Caco-2 (cell line): ENCODE measurements at regions not wholly inside any gene's neighbourhood (a gene's known extent, or its start where the extent isn't known, plus 50 kb on each side); places are given as distances from the start of the nearest gene placed in this dataset.

Experiments used
- BruUV-seq: library from RNA; stranded (reverse); fragments of 400-500 nt; replicated peaks from 2 replicates; lab custom pipeline; 2021; lab: Mats Ljungman, UMichigan
- CTCF ChIA-PET: fragments of 300-600 bp; sonication (Branson Sonifier 250); formaldehyde crosslinking; loops from one replicate; lab custom pipeline; 2022; ENCODE audit warnings: antibody characterized with exemption; lab: Charles Lee
- POLR2A ChIA-PET: fragments of 300-600 bp; sonication (Branson Sonifier 250); formaldehyde crosslinking; loops from one replicate; lab custom pipeline; 2022; ENCODE audit warnings: antibody characterized with exemption; lab: Charles Lee
- DNase-seq, 2 experiments: peaks; one replicate each; pipeline versions ENCODE4 v3.0.0 to v3.0.0-alpha.2; 2020 to 2022
- H3K27me3 ChIP-seq: replicated peaks from 2 replicates; pipeline ENCODE4 v1.6.0; 2011; ENCODE audit warnings: low read length; ENCODE audit not compliant: control insufficient read depth, insufficient read depth
- H3K36me3 ChIP-seq: 2 replicates; pipeline ENCODE4 v1.5.1; 2011; ENCODE audit warnings: low read length; ENCODE audit not compliant: control insufficient read depth, insufficient read depth
- H3K4me1 ChIP-seq: fragments of 250-450 bp; sonication (Bioruptor Pico); 2 replicates; pipeline ENCODE4 v1.5.1; 2020; ENCODE audit warnings: mild to moderate bottlenecking
- H3K4me3 ChIP-seq: 2 replicates; pipeline ENCODE4 v1.5.1; 2011; ENCODE audit warnings: low read depth, mild to moderate bottlenecking, control low read depth, low read length
- H3K9me3 ChIP-seq: fragments of 250-450 bp; sonication (Bioruptor Pico); 2 replicates; pipeline ENCODE4 v1.5.1; 2020; ENCODE audit warnings: mild to moderate bottlenecking, moderate library complexity
- H3K27ac Mint-ChIP-seq: one replicate; pipeline ENCODE4 v1.8.0; 2022; ENCODE audit warnings: mixed read lengths; ENCODE audit not compliant: unreplicated experiment
- H3K27me3 Mint-ChIP-seq: one replicate; pipeline ENCODE4 v1.8.0; 2022; ENCODE audit warnings: mixed read lengths; ENCODE audit not compliant: insufficient read depth, unreplicated experiment
- H3K36me3 Mint-ChIP-seq: one replicate; pipeline ENCODE4 v1.8.0; 2022; ENCODE audit warnings: mild to moderate bottlenecking, mixed read lengths; ENCODE audit not compliant: insufficient read depth, unreplicated experiment
- H3K4me1 Mint-ChIP-seq: one replicate; pipeline ENCODE4 v1.8.0; 2022; ENCODE audit warnings: low read depth, mixed read lengths; ENCODE audit not compliant: unreplicated experiment
- H3K4me3 Mint-ChIP-seq: one replicate; pipeline ENCODE4 v1.8.0; 2022; ENCODE audit warnings: mild to moderate bottlenecking, moderate library complexity, mixed read lengths; ENCODE audit not compliant: unreplicated experiment
- H3K9me3 Mint-ChIP-seq: one replicate; pipeline ENCODE4 v1.8.0; 2022; ENCODE audit warnings: mixed read lengths; ENCODE audit not compliant: unreplicated experiment
- intact Hi-C: fragments of 100-400 bp; cut with micrococcal nuclease; formaldehyde crosslinking; loops from one replicate; pipeline ENCODE4 v1.10.0; 2022; ENCODE audit not compliant: unreplicated experiment
- TF ChIP-seq, protein P1 (sequence below), 2 experiments: fragments of 200-600 bp in 1 of 2; IDR thresholded peaks; 1 replicate in 1 of 2; 2 replicates in 1 of 2; pipeline versions ENCODE4 v1.5.1 to v1.8.0; 2011 to 2022; ENCODE audit warnings: antibody characterized with exemption in 1 of 2, control low read depth in 1 of 2, inconsistent platforms in 1 of 2, low read depth in 1 of 2, low read length in 1 of 2, mild to moderate bottlenecking in 1 of 2, moderate library complexity in 1 of 2; ENCODE audit not compliant: insufficient read depth in 1 of 2, severe bottlenecking in 1 of 2, unreplicated experiment in 1 of 2

DNA sequence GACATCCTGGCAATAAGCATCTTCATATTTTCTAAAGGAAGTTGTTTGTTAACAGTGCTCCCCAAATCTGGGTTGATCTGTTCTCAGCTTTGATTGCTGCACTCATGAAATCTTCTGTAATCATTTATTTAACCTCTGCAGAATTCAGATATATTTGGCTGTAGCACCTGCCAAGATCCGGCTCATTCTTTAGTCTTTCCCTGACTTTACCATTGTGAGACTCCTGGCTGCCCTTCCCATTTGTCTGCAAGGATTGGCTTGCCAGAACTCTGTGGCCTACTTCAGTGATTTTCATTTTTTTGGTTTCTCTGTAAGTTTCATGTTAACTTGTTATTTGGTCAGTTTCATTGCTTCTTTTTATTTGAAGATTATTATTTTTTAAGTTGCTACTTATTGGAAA is 191.2 kb upstream of the PLXNC1 start:
- Mint-ChIP-seq H3K27me3 (no peaks in the 10 kb centered on the region), H3K27ac (no peak overlapping the region), H3K36me3 (no peaks in the 10 kb centered on the region), H3K4me3 (no peak overlapping the region), H3K4me1 (no peaks in the 10 kb centered on the region), H3K9me3 (no peaks in the 10 kb centered on the region)
- BruUV-seq: no TSS peak
- no peaks in the 10 kb centered on the region for H3K4me1 ChIP-seq
- intact Hi-C loops: no loop called here
- H3K27me3 ChIP-seq: no peaks in the 10 kb centered on the region
- H3K36me3 ChIP-seq: no peaks in the 10 kb centered on the region
- ChIA-PET POLR2A (no interaction called here), CTCF (no interaction called here)
- no peak for DNase-seq
- TF ChIP-seq, protein P1, sequence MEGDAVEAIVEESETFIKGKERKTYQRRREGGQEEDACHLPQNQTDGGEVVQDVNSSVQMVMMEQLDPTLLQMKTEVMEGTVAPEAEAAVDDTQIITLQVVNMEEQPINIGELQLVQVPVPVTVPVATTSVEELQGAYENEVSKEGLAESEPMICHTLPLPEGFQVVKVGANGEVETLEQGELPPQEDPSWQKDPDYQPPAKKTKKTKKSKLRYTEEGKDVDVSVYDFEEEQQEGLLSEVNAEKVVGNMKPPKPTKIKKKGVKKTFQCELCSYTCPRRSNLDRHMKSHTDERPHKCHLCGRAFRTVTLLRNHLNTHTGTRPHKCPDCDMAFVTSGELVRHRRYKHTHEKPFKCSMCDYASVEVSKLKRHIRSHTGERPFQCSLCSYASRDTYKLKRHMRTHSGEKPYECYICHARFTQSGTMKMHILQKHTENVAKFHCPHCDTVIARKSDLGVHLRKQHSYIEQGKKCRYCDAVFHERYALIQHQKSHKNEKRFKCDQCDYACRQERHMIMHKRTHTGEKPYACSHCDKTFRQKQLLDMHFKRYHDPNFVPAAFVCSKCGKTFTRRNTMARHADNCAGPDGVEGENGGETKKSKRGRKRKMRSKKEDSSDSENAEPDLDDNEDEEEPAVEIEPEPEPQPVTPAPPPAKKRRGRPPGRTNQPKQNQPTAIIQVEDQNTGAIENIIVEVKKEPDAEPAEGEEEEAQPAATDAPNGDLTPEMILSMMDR (IDR thresholded peaks at IDR 0.05; ENCODE audit: insufficient read depth in 1 of 2, low read depth in 1 of 2, low read length in 1 of 2, severe bottlenecking in 1 of 2, unreplicated experiment in 1 of 2): no peak
- H3K9me3 ChIP-seq: no peaks in the 10 kb centered on the region
- H3K4me3 ChIP-seq: no peak overlapping the region

DNA sequence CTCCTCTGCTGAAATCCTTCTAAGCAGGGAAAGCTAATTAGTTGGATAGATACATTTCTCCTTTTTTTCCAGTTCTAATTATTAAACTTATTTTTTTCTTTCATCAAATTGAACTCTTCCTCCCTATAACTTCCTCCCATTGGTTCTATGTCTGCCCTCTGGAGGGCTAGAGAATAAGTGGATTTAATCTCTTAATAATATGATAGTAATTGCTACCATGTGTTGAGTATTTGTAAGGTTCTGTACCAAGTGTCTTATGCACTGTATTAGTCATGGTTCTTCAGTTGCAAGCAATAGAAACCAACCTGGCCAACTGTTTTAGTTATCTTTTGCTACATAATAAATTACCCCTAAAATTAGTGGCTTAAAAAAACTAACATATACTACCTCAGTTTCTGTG is 190.5 kb upstream of the PLXNC1 start:
- intact Hi-C loops: no loop called here
- H3K36me3 Mint-ChIP-seq: no peaks in the 10 kb centered on the region
- no TSS peak for BruUV-seq
- Histone ChIP-seq H3K36me3 (no peaks in the 10 kb centered on the region), H3K4me3 (no peak overlapping the region), H3K9me3 (no peaks in the 10 kb centered on the region), H3K27me3 (no peaks in the 10 kb centered on the region), H3K4me1 (no peaks in the 10 kb centered on the region)
- ChIA-PET POLR2A (no interaction called here), CTCF (no interaction called here)
- H3K27me3 Mint-ChIP-seq: no peaks in the 10 kb centered on the region
- no peaks in the 10 kb centered on the region for H3K4me1 Mint-ChIP-seq
- no peak overlapping the region for H3K27ac Mint-ChIP-seq
- no peak overlapping the region for H3K4me3 Mint-ChIP-seq
- TF ChIP-seq, protein P1 (IDR thresholded peaks at IDR 0.05; ENCODE audit: insufficient read depth in 1 of 2, low read depth in 1 of 2, low read length in 1 of 2, severe bottlenecking in 1 of 2, unreplicated experiment in 1 of 2): no peak
- DNase-seq: no peak
- no peaks in the 10 kb centered on the region for H3K9me3 Mint-ChIP-seq

DNA sequence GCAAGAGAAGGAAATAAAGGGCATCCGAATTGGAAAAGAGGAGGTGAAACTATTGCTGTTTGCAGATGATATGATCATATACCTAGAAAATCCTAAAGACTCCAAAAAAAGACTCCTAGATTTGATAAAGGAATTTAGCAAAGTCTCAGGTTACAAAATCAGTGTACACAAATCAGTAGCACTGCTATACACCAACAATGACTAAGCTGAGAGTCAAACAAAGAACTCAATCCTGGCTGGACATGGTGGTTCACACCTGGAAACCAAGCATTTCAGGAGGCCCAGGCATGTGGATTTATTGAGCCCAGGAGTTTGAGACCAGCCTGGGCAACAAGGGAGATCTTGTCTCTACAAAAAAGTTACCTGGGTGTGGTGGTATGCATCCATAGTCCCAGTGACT is 188.7 kb upstream of the PLXNC1 start:
- Mint-ChIP-seq H3K4me1 (no peaks in the 10 kb centered on the region), H3K9me3 (no peaks in the 10 kb centered on the region), H3K27ac (no peak overlapping the region), H3K4me3 (no peak overlapping the region), H3K27me3 (no peaks in the 10 kb centered on the region), H3K36me3 (no peaks in the 10 kb centered on the region)
- intact Hi-C loops: no loop called here
- no peaks in the 10 kb centered on the region for H3K4me1 ChIP-seq
- ChIA-PET CTCF (no interaction called here), POLR2A (no interaction called here)
- H3K4me3 ChIP-seq: no peak overlapping the region
- BruUV-seq: no TSS peak
- H3K36me3 ChIP-seq: no peaks in the 10 kb centered on the region
- H3K9me3 ChIP-seq: no peaks in the 10 kb centered on the region
- TF ChIP-seq, protein P1 (IDR thresholded peaks at IDR 0.05; ENCODE audit: insufficient read depth in 1 of 2, low read depth in 1 of 2, low read length in 1 of 2, severe bottlenecking in 1 of 2, unreplicated experiment in 1 of 2): no peak
- DNase-seq: no peak
- H3K27me3 ChIP-seq: no peaks in the 10 kb centered on the region
